Loucy (cell line): ENCODE measurements at regions not wholly inside any gene's neighbourhood (a gene's known extent, or its start where the extent isn't known, plus 50 kb on each side); places are given as distances from the start of the nearest gene placed in this dataset.

Experiments used
- H2AFZ ChIP-seq: fragments of 200-600 bp; sonication (generic); 2 replicates; pipeline ENCODE4 v1.6.0; 2016; ENCODE audit warnings: antibody characterized with exemption, mild to moderate bottlenecking, low read length, moderate library complexity
- H3F3A ChIP-seq: fragments of 200-600 bp; 2 replicates; pipeline ENCODE4 v1.6.0; 2016; ENCODE audit warnings: antibody characterized with exemption, low read depth, mild to moderate bottlenecking
- H3K27me3 ChIP-seq: fragments of 200-600 bp; sonication (generic); 2 replicates; pipeline ENCODE4 v1.6.1; 2014; ENCODE audit warnings: low read length, mild to moderate bottlenecking; ENCODE audit not compliant: insufficient read depth, poor library complexity, severe bottlenecking
- H3K36me3 ChIP-seq: fragments of 200-600 bp; sonication (generic); 2 replicates; pipeline ENCODE4 v1.6.1; 2016; ENCODE audit warnings: low read length; ENCODE audit not compliant: insufficient read depth
- H3K4me1 ChIP-seq: fragments of 200-600 bp; sonication (generic); 2 replicates; pipeline ENCODE4 v1.5.1; 2014; ENCODE audit warnings: low read length, mild to moderate bottlenecking; ENCODE audit not compliant: insufficient read depth, poor library complexity, severe bottlenecking
- H3K4me2 ChIP-seq: fragments of 200-600 bp; sonication (generic); 2 replicates; pipeline ENCODE4 v1.6.0; 2014; ENCODE audit warnings: antibody characterized with exemption, low read length, low read depth, mild to moderate bottlenecking; ENCODE audit not compliant: poor library complexity, severe bottlenecking
- H3K4me3 ChIP-seq: fragments of 200-600 bp; sonication (generic); 2 replicates; pipeline ENCODE4 v1.5.1; 2014; ENCODE audit warnings: low read length, mild to moderate bottlenecking, mixed read lengths; ENCODE audit not compliant: poor library complexity, severe bottlenecking
- H3K79me2 ChIP-seq: fragments of 200-600 bp; sonication (generic); 2 replicates; pipeline ENCODE4 v1.6.1; 2014; ENCODE audit warnings: low read length; ENCODE audit not compliant: insufficient read depth
- H3K9ac ChIP-seq: fragments of 200-600 bp; sonication (generic); 2 replicates; pipeline ENCODE4 v1.6.0; 2014; ENCODE audit warnings: mild to moderate bottlenecking, low read depth, low read length, moderate library complexity; ENCODE audit not compliant: poor library complexity, severe bottlenecking
- H3K9me2 ChIP-seq: fragments of 200-600 bp; sonication (generic); replicated peaks from 2 replicates; pipeline ENCODE4 v1.6.1; 2016; ENCODE audit warnings: low read depth, low read length, mixed read lengths
- H3K9me3 ChIP-seq: fragments of 200-600 bp; sonication (generic); 2 replicates; pipeline ENCODE4 v1.6.1; 2014; ENCODE audit warnings: mild to moderate bottlenecking, antibody characterized with exemption, low read length, low read depth; ENCODE audit not compliant: insufficient read depth
- H4K20me1 ChIP-seq: fragments of 200-600 bp; sonication (generic); 2 replicates; pipeline ENCODE4 v1.6.0; 2014; ENCODE audit warnings: antibody characterized with exemption, low read length, mild to moderate bottlenecking; ENCODE audit not compliant: insufficient read depth, poor library complexity, severe bottlenecking
- CTCF ChIP-seq: fragments of 200-600 bp; sonication (generic); conservative IDR thresholded peaks from 2 replicates; pipeline ENCODE4 v1.5.1; 2014; ENCODE audit warnings: mild to moderate bottlenecking, antibody characterized with exemption, low read length
- EZH2phosphoT487 ChIP-seq: fragments of 200-600 bp; IDR thresholded peaks from 2 replicates; pipeline ENCODE4 v1.6.1; 2018; ENCODE audit warnings: antibody characterized with exemption, mild to moderate bottlenecking, moderate library complexity, borderline replicate concordance

DNA sequence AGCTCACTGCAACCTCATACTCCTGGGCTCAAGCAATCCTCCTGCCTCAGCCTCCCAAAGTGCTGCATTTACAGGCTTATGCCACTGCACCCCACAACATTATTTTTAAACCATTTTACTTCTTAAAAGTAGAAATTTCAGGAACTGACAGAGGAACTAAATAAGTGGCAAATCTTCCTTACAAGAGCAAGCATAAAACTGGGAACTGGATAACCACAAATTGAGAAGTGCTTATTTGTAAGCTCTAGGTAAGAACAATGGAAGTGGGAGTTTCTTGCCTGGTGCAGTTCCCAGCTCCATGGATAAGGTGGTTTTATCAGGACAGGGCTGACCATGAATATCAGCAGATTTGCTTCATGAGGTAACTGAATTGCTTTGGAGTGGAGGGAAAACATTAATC lies 655.2 kb downstream of the DIPK2A start:
- Histone ChIP-seq H3K9ac (no peak overlapping the region), H3K4me3 (no peak overlapping the region), H3K36me3 (no peaks in the 10 kb centered on the region), H3K4me2 (no peak overlapping the region), H3F3A (no peaks in the 10 kb centered on the region), H3K4me1 (no peaks in the 10 kb centered on the region), H3K9me3 (no peaks in the 10 kb centered on the region), H2AFZ (no peak overlapping the region), H3K9me2 (no peaks in the 10 kb centered on the region), H4K20me1 (no peaks in the 10 kb centered on the region), H3K79me2 (no peaks in the 10 kb centered on the region), H3K27me3 (no peaks in the 10 kb centered on the region)
- TF ChIP-seq EZH2phosphoT487 (no peak), CTCF (no peak)

DNA sequence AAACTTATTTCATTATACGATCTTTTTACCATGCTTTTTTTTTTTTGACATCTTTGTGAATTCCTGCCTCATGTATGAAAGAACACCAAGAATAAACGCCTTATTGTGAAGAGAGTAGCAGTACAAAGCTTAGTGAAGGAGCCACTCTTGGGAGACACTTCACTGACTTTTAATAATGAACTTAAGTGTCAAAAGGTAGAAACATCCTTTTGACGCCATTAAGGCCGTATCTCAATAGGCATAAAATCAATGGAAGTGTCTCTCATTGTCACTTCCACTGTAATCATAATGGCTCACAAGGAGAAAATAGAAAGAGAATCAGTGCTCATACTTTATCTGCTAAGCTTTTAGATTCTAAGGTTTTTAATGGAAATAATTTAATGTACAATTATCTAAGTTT lies 657.8 kb downstream of the DIPK2A start:
- Histone ChIP-seq H4K20me1 (no peaks in the 10 kb centered on the region), H3K9me2 (0 out of 2 replicates have a peak, but pooled peaks cover 3% of the 10 kb centered on the region), H3K9ac (no peak overlapping the region), H3K4me2 (no peak overlapping the region), H3K4me1 (no peaks in the 10 kb centered on the region), H3K4me3 (no peak overlapping the region), H3K79me2 (no peaks in the 10 kb centered on the region), H3K9me3 (no peaks in the 10 kb centered on the region), H3K36me3 (no peaks in the 10 kb centered on the region), H3K27me3 (no peaks in the 10 kb centered on the region), H3F3A (no peaks in the 10 kb centered on the region), H2AFZ (no peak overlapping the region)
- TF ChIP-seq CTCF (no peak), EZH2phosphoT487 (no peak)

GRCh38 chr3:144636833-144637232 lies 665.2 kb downstream of the DIPK2A start:
- Histone ChIP-seq H3F3A (no peaks in the 10 kb centered on the region), H3K36me3 (no peaks in the 10 kb centered on the region), H3K9ac (no peak overlapping the region), H3K9me3 (no peaks in the 10 kb centered on the region), H2AFZ (no peak overlapping the region), H3K4me3 (no peak overlapping the region), H3K79me2 (no peaks in the 10 kb centered on the region), H3K27me3 (no peaks in the 10 kb centered on the region), H4K20me1 (no peaks in the 10 kb centered on the region), H3K4me2 (no peak overlapping the region), H3K4me1 (no peaks in the 10 kb centered on the region), H3K9me2 (0 out of 2 replicates have a peak, but pooled peaks cover 3% of the 10 kb centered on the region)
- TF ChIP-seq CTCF, result no peak
- TF ChIP-seq EZH2phosphoT487, result no peak
